WTC11 (cell line): ENCODE measurements at regions not wholly inside any gene's neighbourhood (a gene's known extent, or its start where the extent isn't known, plus 50 kb on each side); places are given as distances from the start of the nearest gene placed in this dataset.

Source experiments
- ATAC-seq: fragments of 200-7000 bp; cut with Tn5 transposase; 2 replicates; pipeline ENCODE4 v1.10.0; 2021; ENCODE audit warnings: mild to moderate bottlenecking, moderate library complexity
- CTCF ChIA-PET: fragments of 300-600 bp; sonication (Branson Sonifier 250); formaldehyde crosslinking; loops from one replicate; lab custom pipeline; 2021; ENCODE audit warnings: antibody characterized with exemption; lab: Charles Lee
- POLR2A ChIA-PET: fragments of 350-600 bp; sonication (Branson Sonifier 250); formaldehyde crosslinking; loops from one replicate; lab custom pipeline; 2021; ENCODE audit warnings: antibody characterized with exemption; lab: Charles Lee
- DNase-seq: peaks from one replicate; pipeline ENCODE4 v3.0.0; 2021; ENCODE audit warnings: low spot score
- H3K27ac Mint-ChIP-seq: 2 replicates; pipeline ENCODE4 v1.8.0; 2021; ENCODE audit warnings: mixed read lengths
- H3K27me3 Mint-ChIP-seq: 2 replicates; pipeline ENCODE4 v1.8.0; 2021; ENCODE audit warnings: low read depth, mild to moderate bottlenecking, moderate library complexity, mixed read lengths
- H3K36me3 Mint-ChIP-seq: 2 replicates; pipeline ENCODE4 v1.8.0; 2021; ENCODE audit warnings: mixed read lengths
- H3K4me1 Mint-ChIP-seq: 2 replicates; pipeline ENCODE4 v1.8.0; 2022; ENCODE audit warnings: mixed read lengths
- H3K4me3 Mint-ChIP-seq: 2 replicates; pipeline ENCODE4 v1.8.0; 2021; ENCODE audit warnings: mild to moderate bottlenecking, moderate library complexity, mixed read lengths
- H3K9me3 Mint-ChIP-seq: 2 replicates; pipeline ENCODE4 v1.8.0; 2021; ENCODE audit warnings: mixed read lengths
- CREB1 ChIP-seq: sonication (generic); formaldehyde crosslinking; IDR thresholded peaks from 2 replicates; pipeline ENCODE4 v1.8.0; 2023; ENCODE audit warnings: mild to moderate bottlenecking, missing genetic modification reagents
- ELF4 ChIP-seq: sonication (generic); formaldehyde crosslinking; IDR thresholded peaks from 2 replicates; pipeline ENCODE4 v1.8.1; 2022; ENCODE audit warnings: low read depth, mild to moderate bottlenecking, moderate library complexity, missing genetic modification reagents
- IRF2 ChIP-seq: sonication (generic); formaldehyde crosslinking; IDR thresholded peaks from 2 replicates; pipeline ENCODE4 v1.8.0; 2022; ENCODE audit warnings: low read depth, missing genetic modification reagents, borderline replicate concordance
- NFE2L1 ChIP-seq: sonication (generic); formaldehyde crosslinking; IDR thresholded peaks from 2 replicates; pipeline ENCODE4 v1.8.1; 2023; ENCODE audit warnings: missing genetic modification reagents
- NR2C2 ChIP-seq: sonication (generic); formaldehyde crosslinking; IDR thresholded peaks from 2 replicates; pipeline ENCODE4 v1.8.0; 2022; ENCODE audit warnings: mild to moderate bottlenecking, missing genetic modification reagents
- RELA ChIP-seq: sonication (generic); formaldehyde crosslinking; IDR thresholded peaks from 2 replicates; pipeline ENCODE4 v1.8.1; 2022; ENCODE audit warnings: missing genetic modification reagents, mild to moderate bottlenecking, borderline replicate concordance
- ZNF317 ChIP-seq: sonication (generic); formaldehyde crosslinking; IDR thresholded peaks from 2 replicates; pipeline ENCODE4 v1.8.1; 2023; ENCODE audit warnings: low read depth, mild to moderate bottlenecking, moderate library complexity, missing genetic modification reagents, borderline replicate concordance
- TF ChIP-seq, protein P1 (sequence below): sonication (generic); formaldehyde crosslinking; IDR thresholded peaks from 2 replicates; pipeline ENCODE4 v1.8.1; 2022; ENCODE audit warnings: mild to moderate bottlenecking, moderate library complexity, missing genetic modification reagents
- TF ChIP-seq, protein P2 (sequence below): fragments of 250-450 bp; sonication (Bioruptor Pico); IDR thresholded peaks from 2 replicates; pipeline ENCODE4 v1.9.0; 2021; ENCODE audit warnings: moderate library complexity, mild to moderate bottlenecking, inconsistent platforms, borderline replicate concordance
- TF ChIP-seq, protein P3 (sequence below): sonication (generic); formaldehyde crosslinking; IDR thresholded peaks from 2 replicates; pipeline ENCODE4 v1.8.0; 2022; ENCODE audit warnings: mild to moderate bottlenecking, missing genetic modification reagents
- TF ChIP-seq, protein P4 (sequence below): fragments of 250-450 bp; sonication (Bioruptor Pico); IDR thresholded peaks from 2 replicates; pipeline ENCODE4 v1.9.0; 2021; ENCODE audit warnings: mild to moderate bottlenecking, borderline replicate concordance
- TF ChIP-seq, protein P5 (sequence below): sonication (generic); formaldehyde crosslinking; IDR thresholded peaks from 2 replicates; pipeline ENCODE4 v1.8.1; 2023; ENCODE audit warnings: mild to moderate bottlenecking, missing genetic modification reagents, borderline replicate concordance
- TF ChIP-seq, protein P6 (sequence below): sonication (generic); formaldehyde crosslinking; IDR thresholded peaks from 2 replicates; pipeline ENCODE4 v1.8.0; 2023; ENCODE audit warnings: missing genetic modification reagents, mild to moderate bottlenecking, borderline replicate concordance

DNA sequence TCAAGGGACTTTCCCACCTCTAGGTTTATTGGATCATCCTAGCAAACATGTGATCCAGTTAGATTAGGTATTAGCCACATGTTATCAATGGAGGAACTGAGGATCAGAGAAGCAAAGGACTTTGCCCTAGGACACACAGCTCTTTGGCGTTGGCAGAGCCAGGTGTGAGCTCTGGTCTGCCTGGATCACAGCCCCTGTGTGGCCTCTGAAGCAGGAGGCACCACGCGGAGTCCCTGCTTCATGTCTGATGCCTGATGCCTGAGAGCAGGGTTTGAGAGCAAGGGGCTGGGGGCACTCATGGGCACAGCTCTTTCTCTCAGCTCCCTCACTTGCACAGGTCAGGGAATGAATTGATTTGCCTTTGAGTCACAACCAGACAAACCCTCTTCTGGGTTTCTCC lies 64.7 kb upstream of the CTBP2 start:
- no peak for ATAC-seq
- TF ChIP-seq IRF2 (CRISPR knock-in tag) (no peak), ZNF317 (CRISPR knock-in tag) (no peak), NR2C2 (no peak), RELA (CRISPR knock-in tag) (no peak), NFE2L1 (no peak), ELF4 (CRISPR knock-in tag) (no peak), CREB1 (CRISPR knock-in tag) (no peak)
- TF ChIP-seq, protein P1, sequence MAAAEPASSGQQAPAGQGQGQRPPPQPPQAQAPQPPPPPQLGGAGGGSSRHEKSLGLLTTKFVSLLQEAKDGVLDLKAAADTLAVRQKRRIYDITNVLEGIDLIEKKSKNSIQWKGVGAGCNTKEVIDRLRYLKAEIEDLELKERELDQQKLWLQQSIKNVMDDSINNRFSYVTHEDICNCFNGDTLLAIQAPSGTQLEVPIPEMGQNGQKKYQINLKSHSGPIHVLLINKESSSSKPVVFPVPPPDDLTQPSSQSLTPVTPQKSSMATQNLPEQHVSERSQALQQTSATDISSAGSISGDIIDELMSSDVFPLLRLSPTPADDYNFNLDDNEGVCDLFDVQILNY (CRISPR knock-in tag), result no peak
- TF ChIP-seq, protein P2, sequence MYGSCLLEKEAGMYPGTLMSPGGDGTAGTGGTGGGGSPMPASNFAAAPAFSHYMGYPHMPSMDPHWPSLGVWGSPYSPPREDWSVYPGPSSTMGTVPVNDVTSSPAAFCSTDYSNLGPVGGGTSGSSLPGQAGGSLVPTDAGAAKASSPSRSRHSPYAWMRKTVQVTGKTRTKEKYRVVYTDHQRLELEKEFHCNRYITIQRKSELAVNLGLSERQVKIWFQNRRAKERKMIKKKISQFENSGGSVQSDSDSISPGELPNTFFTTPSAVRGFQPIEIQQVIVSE (CRISPR knock-in tag), result no peak
- TF ChIP-seq, protein P3, sequence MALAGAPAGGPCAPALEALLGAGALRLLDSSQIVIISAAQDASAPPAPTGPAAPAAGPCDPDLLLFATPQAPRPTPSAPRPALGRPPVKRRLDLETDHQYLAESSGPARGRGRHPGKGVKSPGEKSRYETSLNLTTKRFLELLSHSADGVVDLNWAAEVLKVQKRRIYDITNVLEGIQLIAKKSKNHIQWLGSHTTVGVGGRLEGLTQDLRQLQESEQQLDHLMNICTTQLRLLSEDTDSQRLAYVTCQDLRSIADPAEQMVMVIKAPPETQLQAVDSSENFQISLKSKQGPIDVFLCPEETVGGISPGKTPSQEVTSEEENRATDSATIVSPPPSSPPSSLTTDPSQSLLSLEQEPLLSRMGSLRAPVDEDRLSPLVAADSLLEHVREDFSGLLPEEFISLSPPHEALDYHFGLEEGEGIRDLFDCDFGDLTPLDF, result no peak
- TF ChIP-seq, protein P4, sequence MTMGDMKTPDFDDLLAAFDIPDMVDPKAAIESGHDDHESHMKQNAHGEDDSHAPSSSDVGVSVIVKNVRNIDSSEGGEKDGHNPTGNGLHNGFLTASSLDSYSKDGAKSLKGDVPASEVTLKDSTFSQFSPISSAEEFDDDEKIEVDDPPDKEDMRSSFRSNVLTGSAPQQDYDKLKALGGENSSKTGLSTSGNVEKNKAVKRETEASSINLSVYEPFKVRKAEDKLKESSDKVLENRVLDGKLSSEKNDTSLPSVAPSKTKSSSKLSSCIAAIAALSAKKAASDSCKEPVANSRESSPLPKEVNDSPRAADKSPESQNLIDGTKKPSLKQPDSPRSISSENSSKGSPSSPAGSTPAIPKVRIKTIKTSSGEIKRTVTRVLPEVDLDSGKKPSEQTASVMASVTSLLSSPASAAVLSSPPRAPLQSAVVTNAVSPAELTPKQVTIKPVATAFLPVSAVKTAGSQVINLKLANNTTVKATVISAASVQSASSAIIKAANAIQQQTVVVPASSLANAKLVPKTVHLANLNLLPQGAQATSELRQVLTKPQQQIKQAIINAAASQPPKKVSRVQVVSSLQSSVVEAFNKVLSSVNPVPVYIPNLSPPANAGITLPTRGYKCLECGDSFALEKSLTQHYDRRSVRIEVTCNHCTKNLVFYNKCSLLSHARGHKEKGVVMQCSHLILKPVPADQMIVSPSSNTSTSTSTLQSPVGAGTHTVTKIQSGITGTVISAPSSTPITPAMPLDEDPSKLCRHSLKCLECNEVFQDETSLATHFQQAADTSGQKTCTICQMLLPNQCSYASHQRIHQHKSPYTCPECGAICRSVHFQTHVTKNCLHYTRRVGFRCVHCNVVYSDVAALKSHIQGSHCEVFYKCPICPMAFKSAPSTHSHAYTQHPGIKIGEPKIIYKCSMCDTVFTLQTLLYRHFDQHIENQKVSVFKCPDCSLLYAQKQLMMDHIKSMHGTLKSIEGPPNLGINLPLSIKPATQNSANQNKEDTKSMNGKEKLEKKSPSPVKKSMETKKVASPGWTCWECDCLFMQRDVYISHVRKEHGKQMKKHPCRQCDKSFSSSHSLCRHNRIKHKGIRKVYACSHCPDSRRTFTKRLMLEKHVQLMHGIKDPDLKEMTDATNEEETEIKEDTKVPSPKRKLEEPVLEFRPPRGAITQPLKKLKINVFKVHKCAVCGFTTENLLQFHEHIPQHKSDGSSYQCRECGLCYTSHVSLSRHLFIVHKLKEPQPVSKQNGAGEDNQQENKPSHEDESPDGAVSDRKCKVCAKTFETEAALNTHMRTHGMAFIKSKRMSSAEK (CRISPR knock-in tag), result no peak
- TF ChIP-seq, protein P5, sequence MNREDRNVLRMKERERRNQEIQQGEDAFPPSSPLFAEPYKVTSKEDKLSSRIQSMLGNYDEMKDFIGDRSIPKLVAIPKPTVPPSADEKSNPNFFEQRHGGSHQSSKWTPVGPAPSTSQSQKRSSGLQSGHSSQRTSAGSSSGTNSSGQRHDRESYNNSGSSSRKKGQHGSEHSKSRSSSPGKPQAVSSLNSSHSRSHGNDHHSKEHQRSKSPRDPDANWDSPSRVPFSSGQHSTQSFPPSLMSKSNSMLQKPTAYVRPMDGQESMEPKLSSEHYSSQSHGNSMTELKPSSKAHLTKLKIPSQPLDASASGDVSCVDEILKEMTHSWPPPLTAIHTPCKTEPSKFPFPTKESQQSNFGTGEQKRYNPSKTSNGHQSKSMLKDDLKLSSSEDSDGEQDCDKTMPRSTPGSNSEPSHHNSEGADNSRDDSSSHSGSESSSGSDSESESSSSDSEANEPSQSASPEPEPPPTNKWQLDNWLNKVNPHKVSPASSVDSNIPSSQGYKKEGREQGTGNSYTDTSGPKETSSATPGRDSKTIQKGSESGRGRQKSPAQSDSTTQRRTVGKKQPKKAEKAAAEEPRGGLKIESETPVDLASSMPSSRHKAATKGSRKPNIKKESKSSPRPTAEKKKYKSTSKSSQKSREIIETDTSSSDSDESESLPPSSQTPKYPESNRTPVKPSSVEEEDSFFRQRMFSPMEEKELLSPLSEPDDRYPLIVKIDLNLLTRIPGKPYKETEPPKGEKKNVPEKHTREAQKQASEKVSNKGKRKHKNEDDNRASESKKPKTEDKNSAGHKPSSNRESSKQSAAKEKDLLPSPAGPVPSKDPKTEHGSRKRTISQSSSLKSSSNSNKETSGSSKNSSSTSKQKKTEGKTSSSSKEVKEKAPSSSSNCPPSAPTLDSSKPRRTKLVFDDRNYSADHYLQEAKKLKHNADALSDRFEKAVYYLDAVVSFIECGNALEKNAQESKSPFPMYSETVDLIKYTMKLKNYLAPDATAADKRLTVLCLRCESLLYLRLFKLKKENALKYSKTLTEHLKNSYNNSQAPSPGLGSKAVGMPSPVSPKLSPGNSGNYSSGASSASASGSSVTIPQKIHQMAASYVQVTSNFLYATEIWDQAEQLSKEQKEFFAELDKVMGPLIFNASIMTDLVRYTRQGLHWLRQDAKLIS (CRISPR knock-in tag), result no peak
- TF ChIP-seq, protein P6, sequence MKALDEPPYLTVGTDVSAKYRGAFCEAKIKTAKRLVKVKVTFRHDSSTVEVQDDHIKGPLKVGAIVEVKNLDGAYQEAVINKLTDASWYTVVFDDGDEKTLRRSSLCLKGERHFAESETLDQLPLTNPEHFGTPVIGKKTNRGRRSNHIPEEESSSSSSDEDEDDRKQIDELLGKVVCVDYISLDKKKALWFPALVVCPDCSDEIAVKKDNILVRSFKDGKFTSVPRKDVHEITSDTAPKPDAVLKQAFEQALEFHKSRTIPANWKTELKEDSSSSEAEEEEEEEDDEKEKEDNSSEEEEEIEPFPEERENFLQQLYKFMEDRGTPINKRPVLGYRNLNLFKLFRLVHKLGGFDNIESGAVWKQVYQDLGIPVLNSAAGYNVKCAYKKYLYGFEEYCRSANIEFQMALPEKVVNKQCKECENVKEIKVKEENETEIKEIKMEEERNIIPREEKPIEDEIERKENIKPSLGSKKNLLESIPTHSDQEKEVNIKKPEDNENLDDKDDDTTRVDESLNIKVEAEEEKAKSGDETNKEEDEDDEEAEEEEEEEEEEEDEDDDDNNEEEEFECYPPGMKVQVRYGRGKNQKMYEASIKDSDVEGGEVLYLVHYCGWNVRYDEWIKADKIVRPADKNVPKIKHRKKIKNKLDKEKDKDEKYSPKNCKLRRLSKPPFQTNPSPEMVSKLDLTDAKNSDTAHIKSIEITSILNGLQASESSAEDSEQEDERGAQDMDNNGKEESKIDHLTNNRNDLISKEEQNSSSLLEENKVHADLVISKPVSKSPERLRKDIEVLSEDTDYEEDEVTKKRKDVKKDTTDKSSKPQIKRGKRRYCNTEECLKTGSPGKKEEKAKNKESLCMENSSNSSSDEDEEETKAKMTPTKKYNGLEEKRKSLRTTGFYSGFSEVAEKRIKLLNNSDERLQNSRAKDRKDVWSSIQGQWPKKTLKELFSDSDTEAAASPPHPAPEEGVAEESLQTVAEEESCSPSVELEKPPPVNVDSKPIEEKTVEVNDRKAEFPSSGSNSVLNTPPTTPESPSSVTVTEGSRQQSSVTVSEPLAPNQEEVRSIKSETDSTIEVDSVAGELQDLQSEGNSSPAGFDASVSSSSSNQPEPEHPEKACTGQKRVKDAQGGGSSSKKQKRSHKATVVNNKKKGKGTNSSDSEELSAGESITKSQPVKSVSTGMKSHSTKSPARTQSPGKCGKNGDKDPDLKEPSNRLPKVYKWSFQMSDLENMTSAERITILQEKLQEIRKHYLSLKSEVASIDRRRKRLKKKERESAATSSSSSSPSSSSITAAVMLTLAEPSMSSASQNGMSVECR (CRISPR knock-in tag), result no peak
- Mint-ChIP-seq H3K9me3 (0 out of 2 replicates have a peak, but pooled peaks cover 1% of the 10 kb centered on the region), H3K36me3 (no peaks in the 10 kb centered on the region), H3K27ac (no peak overlapping the region), H3K27me3 (peaks cover 2% of the 10 kb centered on the region; the same call in 1 of the 2 replicates), H3K4me3 (no peak overlapping the region), H3K4me1 (peaks cover 23% of the 10 kb centered on the region)
- no peak for DNase-seq
- ChIA-PET POLR2A (no interaction called here), CTCF (no interaction called here)
